ENCODE measurements at regions not wholly inside any gene's neighbourhood (a gene's known extent, or its start where the extent isn't known, plus 50 kb on each side); places are given as distances from the start of the nearest gene placed in this dataset.

DNA sequence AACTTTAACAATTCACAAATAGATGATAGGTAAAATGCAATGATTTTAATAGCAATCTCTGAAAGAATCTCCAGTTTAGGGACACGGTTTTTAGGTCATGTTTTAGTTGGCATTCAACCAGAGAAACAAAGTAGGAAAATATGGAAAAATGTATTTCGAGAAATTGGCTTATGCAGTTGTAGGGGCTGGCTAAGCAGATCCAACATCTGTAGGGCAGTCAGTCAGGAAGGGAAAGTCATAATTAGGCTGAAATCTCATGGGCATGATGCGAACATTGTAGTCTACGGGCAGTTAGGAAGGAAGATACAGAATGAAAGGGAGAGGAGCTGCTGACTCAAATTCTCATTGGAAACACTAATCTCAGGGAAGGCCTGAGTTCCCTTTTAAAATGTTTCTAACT, 1276.0 kb upstream of the ADGRL4 start:
- Mint-ChIP-seq H3K4me3 (ENCODE audit: low read depth) (no peak overlapping the region), H3K27ac (no peak overlapping the region), H3K4me1 (ENCODE audit: low read depth) (no peaks in the 10 kb centered on the region), H3K27me3 (no peaks in the 10 kb centered on the region), H3K36me3 (ENCODE audit: insufficient read depth) (no peaks in the 10 kb centered on the region), H3K9me3 (ENCODE audit: low read depth) (no peaks in the 10 kb centered on the region)
- no peak for TF ChIP-seq CTCF (IDR thresholded peaks at IDR 0.05; ENCODE audit: unreplicated experiment)
- DNase-seq (ENCODE audit: low spot score, unreplicated experiment), result no peak

- Mint-ChIP-seq H3K4me1 (ENCODE audit: low read depth) (no peaks in the 10 kb centered on the region), H3K4me3 (ENCODE audit: low read depth) (no peak overlapping the region)
- TF ChIP-seq CTCF (IDR thresholded peaks at IDR 0.05; ENCODE audit: unreplicated experiment), result no peak
Observed at GRCh38 chr1:80278936-80279335, 1272.4 kb upstream of the ADGRL4 start.

GRCh38 chr1:80274256-80274655, 1267.7 kb upstream of the ADGRL4 start:
- Mint-ChIP-seq H3K27ac (no peak overlapping the region), H3K9me3 (ENCODE audit: low read depth) (no peaks in the 10 kb centered on the region), H3K4me1 (ENCODE audit: low read depth) (no peaks in the 10 kb centered on the region), H3K27me3 (no peaks in the 10 kb centered on the region), H3K36me3 (ENCODE audit: insufficient read depth) (no peaks in the 10 kb centered on the region), H3K4me3 (ENCODE audit: low read depth) (no peak overlapping the region)
- no peak for DNase-seq (ENCODE audit: low spot score, unreplicated experiment)
- TF ChIP-seq CTCF (IDR thresholded peaks at IDR 0.05; ENCODE audit: unreplicated experiment), result no peak

More at GRCh38 chr1:80278936-80279335, 1272.4 kb upstream of the ADGRL4 start:
- Mint-ChIP-seq H3K27me3 (no peaks in the 10 kb centered on the region), H3K9me3 (ENCODE audit: low read depth) (no peaks in the 10 kb centered on the region), H3K27ac (no peak overlapping the region), H3K36me3 (ENCODE audit: insufficient read depth) (no peaks in the 10 kb centered on the region)
- no peak for DNase-seq (ENCODE audit: low spot score, unreplicated experiment)

- Mint-ChIP-seq H3K36me3 (ENCODE audit: insufficient read depth) (no peaks in the 10 kb centered on the region), H3K9me3 (ENCODE audit: low read depth) (no peaks in the 10 kb centered on the region), H3K4me1 (ENCODE audit: low read depth) (no peaks in the 10 kb centered on the region), H3K4me3 (ENCODE audit: low read depth) (no peak overlapping the region), H3K27me3 (no peaks in the 10 kb centered on the region), H3K27ac (no peak overlapping the region)
- no peak for DNase-seq (ENCODE audit: low spot score, unreplicated experiment)
- TF ChIP-seq CTCF (IDR thresholded peaks at IDR 0.05; ENCODE audit: unreplicated experiment), result no peak
Observed at GRCh38 chr1:80272495-80272894, 1266.0 kb upstream of the ADGRL4 start.

- no peaks in the 10 kb centered on the region for H3K4me1 Mint-ChIP-seq (ENCODE audit: low read depth)
- no peaks in the 10 kb centered on the region for H3K36me3 Mint-ChIP-seq (ENCODE audit: insufficient read depth)
- no peak for TF ChIP-seq CTCF (IDR thresholded peaks at IDR 0.05; ENCODE audit: unreplicated experiment)
- H3K27me3 Mint-ChIP-seq, result no peaks in the 10 kb centered on the region
- no peak overlapping the region for H3K4me3 Mint-ChIP-seq (ENCODE audit: low read depth)
- peaks cover 18% of the 10 kb centered on the region for H3K9me3 Mint-ChIP-seq (ENCODE audit: low read depth)
- no peak overlapping the region for H3K27ac Mint-ChIP-seq
- no peak for DNase-seq (ENCODE audit: low spot score, unreplicated experiment)
Observed at GRCh38 chr1:80258659-80259058, 1252.1 kb upstream of the ADGRL4 start.
